ENCODE measurements at regions not wholly inside any gene's neighbourhood (a gene's known extent, or its start where the extent isn't known, plus 50 kb on each side); places are given as distances from the start of the nearest gene placed in this dataset.

- Histone ChIP-seq H4K20me1 (ENCODE audit: insufficient read depth, low read length) (no peaks in the 10 kb centered on the region), H3K36me3 (ENCODE audit: insufficient read depth, low read length) (no peaks in the 10 kb centered on the region), H3K9me3 (ENCODE audit: insufficient read depth, low read length, severe bottlenecking) (peaks cover 3% of the 10 kb centered on the region), H3K27me3 (ENCODE audit: insufficient read depth, low read length, poor library complexity) (no peaks in the 10 kb centered on the region), H2AFZ (ENCODE audit: low read depth, low read length) (no peak overlapping the region), H3K79me2 (ENCODE audit: insufficient read depth, low read length) (no peaks in the 10 kb centered on the region), H3K4me3 (ENCODE audit: low read depth in 1 of 2, low read length in 2 of 2) (no peak overlapping the region), H3K4me2 (ENCODE audit: insufficient read depth, low read length) (no peak overlapping the region), H3K4me1 (ENCODE audit: insufficient read depth, low read length) (no peaks in the 10 kb centered on the region), H3K27ac (ENCODE audit: low read length) (no peak overlapping the region), H3K9ac (ENCODE audit: low read depth, low read length) (no peak overlapping the region)
- TF ChIP-seq EZH2 (IDR thresholded peaks at IDR 0.05; ENCODE audit: borderline replicate concordance, low read depth, low read length, severe bottlenecking) = no peak
- TF ChIP-seq CTCF (IDR thresholded peaks at IDR 0.05; ENCODE audit: borderline replicate concordance, extremely low read depth, low read length, poor library complexity, severe bottlenecking) = no peak
- DNase-seq (no peak), ATAC-seq (ENCODE audit: insufficient read depth, low read depth) (no peak)
Observed at GRCh38 chr17:79552824-79553223, 58.0 kb downstream of the RBFOX3 start.

GRCh38 chr17:79552405-79552804 is 58.4 kb downstream of the RBFOX3 start:
- Histone ChIP-seq H3K4me2 (ENCODE audit: insufficient read depth, low read length) (no peak overlapping the region), H3K9ac (ENCODE audit: low read depth, low read length) (no peak overlapping the region), H3K36me3 (ENCODE audit: insufficient read depth, low read length) (no peaks in the 10 kb centered on the region), H3K9me3 (ENCODE audit: insufficient read depth, low read length, severe bottlenecking) (peaks cover 3% of the 10 kb centered on the region), H3K27ac (ENCODE audit: low read length) (no peak overlapping the region), H4K20me1 (ENCODE audit: insufficient read depth, low read length) (no peaks in the 10 kb centered on the region), H3K4me3 (ENCODE audit: low read depth in 1 of 2, low read length in 2 of 2) (no peak overlapping the region), H3K79me2 (ENCODE audit: insufficient read depth, low read length) (no peaks in the 10 kb centered on the region), H3K27me3 (ENCODE audit: insufficient read depth, low read length, poor library complexity) (no peaks in the 10 kb centered on the region), H3K4me1 (ENCODE audit: insufficient read depth, low read length) (no peaks in the 10 kb centered on the region), H2AFZ (ENCODE audit: low read depth, low read length) (no peak overlapping the region)
- TF ChIP-seq CTCF (IDR thresholded peaks at IDR 0.05; ENCODE audit: borderline replicate concordance, extremely low read depth, low read length, poor library complexity, severe bottlenecking) = no peak
- no peak for TF ChIP-seq EZH2 (IDR thresholded peaks at IDR 0.05; ENCODE audit: borderline replicate concordance, low read depth, low read length, severe bottlenecking)
- no peak for ATAC-seq (ENCODE audit: insufficient read depth, low read depth)
- DNase-seq = no peak

GRCh38 chr17:79549141-79549915 is 61.5 kb downstream of the RBFOX3 start:
- no peaks in the 10 kb centered on the region for H3K27me3 ChIP-seq (ENCODE audit: insufficient read depth, low read length, poor library complexity)
- H3K4me3 ChIP-seq (ENCODE audit: low read depth in 1 of 2, low read length in 2 of 2) = no peak overlapping the region
- H3K36me3 ChIP-seq (ENCODE audit: insufficient read depth, low read length) = no peaks in the 10 kb centered on the region
- DNase-seq (no peak), ATAC-seq (ENCODE audit: insufficient read depth, low read depth) (no peak)
- no peaks in the 10 kb centered on the region for H3K79me2 ChIP-seq (ENCODE audit: insufficient read depth, low read length)
- H3K9ac ChIP-seq (ENCODE audit: low read depth, low read length) = no peak overlapping the region
- no peaks in the 10 kb centered on the region for H3K9me3 ChIP-seq (ENCODE audit: insufficient read depth, low read length, severe bottlenecking)
- no peaks in the 10 kb centered on the region for H3K4me1 ChIP-seq (ENCODE audit: insufficient read depth, low read length)
- H3K4me2 ChIP-seq (ENCODE audit: insufficient read depth, low read length) = no peak overlapping the region
- no peak overlapping the region for H3K27ac ChIP-seq (ENCODE audit: low read length)
- no peaks in the 10 kb centered on the region; the same call in 1 of the 2 replicates for H4K20me1 ChIP-seq (ENCODE audit: insufficient read depth, low read length)
- no peak overlapping the region for H2AFZ ChIP-seq (ENCODE audit: low read depth, low read length)
- TF ChIP-seq EZH2 (IDR thresholded peaks at IDR 0.05; ENCODE audit: borderline replicate concordance, low read depth, low read length, severe bottlenecking) (no peak), CTCF (IDR thresholded peaks at IDR 0.05; ENCODE audit: borderline replicate concordance, extremely low read depth, low read length, poor library complexity, severe bottlenecking) (no peak)

All from DND-41 (cell line).